Fibroblast of the conjunctiva (primary cell): ENCODE measurements at regions not wholly inside any gene's neighbourhood (a gene's known extent, or its start where the extent isn't known, plus 50 kb on each side); places are given as distances from the start of the nearest gene placed in this dataset.
"Not testable (repeated sequence)": the region's sequence is repeated elsewhere in the genome, so short reads cannot be mapped to it uniquely, and the experiment has no call there.

Source experiments
- DNase-seq: peaks from one replicate; pipeline ENCODE4 v3.0.0-alpha.2; 2010; ENCODE audit warnings: low read depth

DNA sequence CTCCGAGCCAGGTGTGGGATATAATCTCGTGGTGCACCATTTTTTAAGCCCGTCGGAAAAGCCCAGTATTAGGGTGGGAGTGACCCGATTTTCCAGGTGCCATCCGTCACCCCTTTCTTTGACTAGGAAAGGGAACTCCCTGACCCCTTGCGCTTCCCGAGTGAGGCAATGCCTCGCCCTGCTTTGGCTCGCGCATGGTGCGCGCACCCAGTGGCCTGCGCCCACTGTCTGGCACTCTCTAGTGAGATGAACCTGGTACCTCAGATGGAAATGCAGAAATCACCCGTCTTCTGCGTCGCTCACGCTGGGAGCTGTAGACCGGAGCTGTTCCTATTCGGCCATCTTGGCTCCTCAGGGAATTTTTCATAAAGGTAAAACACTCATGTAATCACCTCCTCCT is 63.9 kb downstream of the RWDD3 start:
- DNase-seq, result not testable (repeated sequence)

DNA sequence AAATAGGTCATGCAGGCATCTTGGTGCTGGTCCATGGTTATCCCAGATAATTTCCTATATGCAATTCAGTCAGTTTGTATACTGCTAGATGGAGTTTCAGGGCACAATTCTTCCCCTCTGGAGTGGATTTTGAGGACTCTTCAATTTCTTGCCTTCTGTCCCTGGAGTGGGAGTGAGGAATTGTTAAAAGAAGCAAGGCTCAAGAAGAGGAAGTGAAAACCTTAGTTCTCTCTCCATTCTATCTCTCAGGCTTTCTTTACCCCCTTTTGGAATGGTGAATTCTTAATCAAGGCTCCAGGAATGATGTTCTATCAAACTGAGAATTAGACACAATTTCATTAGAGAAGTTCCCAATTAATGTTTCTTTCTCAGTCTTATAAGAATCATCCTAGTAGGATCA is 67.1 kb downstream of the RWDD3 start:
- no peak for DNase-seq

DNA sequence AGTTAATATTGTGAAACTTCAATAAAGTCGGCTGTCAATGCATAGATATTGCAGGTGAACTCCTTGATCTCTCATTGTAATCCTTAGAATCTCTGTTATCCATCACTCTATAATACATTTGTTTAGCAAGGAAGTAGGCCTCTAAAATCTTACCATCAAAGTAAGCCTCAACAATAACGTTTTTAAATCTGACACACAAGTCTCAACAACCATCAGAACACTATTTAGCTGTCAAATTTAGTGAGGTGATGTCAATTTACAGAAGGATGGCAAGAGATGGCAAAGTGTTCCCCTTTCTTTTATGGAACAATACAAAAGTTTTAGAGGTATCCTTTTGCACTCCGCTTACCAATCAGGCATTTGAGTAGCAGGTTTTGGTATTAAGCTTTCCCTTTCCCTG is 67.6 kb downstream of the RWDD3 start:
- DNase-seq, result no peak

DNA sequence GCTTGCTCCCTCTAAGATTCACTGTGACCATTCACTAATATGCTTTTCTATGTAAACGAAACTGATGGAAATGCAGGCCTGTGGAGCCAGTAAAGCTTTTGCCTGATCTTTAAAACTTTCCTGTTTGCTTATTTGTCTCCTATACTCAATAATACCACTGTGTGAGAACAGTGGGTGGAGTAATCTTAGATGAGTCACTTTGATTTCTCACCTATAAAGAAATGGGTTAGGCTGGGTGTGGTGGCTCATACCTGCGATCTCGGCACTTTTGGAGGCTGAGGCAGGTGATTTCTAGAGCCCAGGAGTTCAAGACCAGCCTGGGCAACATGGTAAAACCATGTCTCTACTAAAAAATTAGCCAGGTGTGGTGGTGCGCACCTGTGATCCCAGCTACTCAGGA is 70.8 kb downstream of the RWDD3 start:
- no peak for DNase-seq

DNA sequence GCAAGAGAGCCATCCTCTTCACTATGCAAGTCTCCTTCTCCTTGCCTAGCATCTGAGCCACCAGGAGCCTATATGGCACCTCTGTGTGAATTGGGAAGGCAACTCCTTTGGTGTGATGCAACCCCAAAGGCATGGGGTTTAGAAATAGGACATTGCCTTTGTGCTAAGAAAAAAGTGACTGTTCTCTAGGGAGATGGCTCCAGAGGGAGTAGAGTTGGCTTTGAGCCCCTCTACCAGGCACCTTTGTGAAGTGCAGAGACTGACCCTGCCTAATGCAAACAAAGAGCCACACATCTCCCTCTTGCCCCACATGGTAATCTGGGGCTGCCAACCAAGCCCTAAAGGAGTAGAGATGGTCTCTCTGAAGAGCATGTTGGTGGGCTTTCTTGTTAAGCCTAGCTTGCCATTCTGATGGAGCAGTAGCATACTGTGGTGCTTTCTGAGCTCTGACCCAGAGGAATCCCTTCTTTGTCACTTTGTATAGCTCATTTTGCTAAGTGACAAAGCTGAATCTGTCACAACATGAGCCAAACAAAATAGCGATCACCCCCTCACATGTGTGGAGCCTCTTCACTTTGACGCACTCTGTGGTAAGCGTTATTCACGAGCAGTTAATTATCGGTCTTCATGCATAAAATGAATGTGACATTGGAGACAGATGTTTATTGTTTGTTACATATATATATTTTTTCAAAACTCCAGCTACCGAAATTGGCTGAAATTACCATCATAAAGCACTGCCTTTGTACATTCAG is 74.4 kb downstream of the RWDD3 start:
- no peak for DNase-seq

DNA sequence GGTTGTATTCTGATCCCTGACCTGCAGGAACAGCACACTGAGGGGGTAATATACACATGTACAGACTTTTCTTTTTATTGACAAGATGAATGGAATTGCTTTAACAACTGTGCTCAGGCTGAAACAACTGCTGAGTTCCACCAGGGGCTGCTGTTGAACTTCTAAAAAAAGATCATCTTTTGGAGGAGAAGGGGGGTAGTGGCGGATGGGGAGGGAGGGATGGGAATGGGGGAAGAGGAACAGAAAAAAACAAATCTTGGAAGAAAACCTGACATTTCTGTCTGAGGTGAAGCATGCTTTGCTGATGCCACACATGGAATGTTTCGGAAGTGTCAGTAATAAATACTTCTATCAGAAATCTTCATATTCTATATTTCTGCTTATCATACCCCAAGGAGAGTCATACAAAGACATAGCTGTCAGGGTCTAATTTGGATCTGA is 75.0 kb downstream of the RWDD3 start:
- DNase-seq, result peak; percentile 13

DNA sequence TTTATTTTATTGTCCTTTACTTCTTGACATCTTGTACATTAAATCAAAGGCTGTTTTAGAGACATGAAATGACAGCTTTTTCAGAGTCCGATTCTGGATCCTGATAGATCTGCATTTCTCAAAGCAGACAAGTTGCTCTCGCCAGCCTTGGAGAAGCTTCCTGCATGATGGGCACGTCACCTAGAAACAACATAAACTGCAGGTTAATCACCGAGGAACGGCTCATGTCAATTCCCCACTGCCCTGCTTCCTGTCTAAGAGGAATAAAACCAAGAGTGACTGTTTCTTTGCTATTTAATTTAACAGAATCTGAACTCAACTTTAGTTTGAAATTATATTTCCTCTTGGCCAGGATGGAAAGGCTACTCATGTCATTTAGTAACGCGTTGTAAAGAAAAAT is 77.0 kb downstream of the RWDD3 start:
- DNase-seq, result no peak

DNA sequence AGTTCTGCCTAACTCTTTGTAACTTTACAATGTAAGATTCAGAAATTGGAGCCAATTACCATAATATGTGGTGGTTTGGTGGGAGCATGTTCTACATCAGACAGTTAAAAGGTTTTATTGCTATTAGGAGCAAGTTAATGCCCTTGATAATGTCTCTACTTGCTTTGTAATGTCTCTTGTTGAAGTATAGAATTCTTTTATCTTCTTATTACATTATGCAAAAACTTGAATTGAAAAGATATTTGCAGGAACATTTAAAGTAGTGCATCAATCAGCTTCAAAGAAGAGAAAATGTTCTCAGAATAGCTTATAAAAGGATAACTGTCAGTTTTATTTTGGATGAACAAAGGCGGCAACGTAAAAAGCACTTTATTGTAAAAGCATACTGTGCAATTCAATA is 77.8 kb downstream of the RWDD3 start:
- no peak for DNase-seq

DNA sequence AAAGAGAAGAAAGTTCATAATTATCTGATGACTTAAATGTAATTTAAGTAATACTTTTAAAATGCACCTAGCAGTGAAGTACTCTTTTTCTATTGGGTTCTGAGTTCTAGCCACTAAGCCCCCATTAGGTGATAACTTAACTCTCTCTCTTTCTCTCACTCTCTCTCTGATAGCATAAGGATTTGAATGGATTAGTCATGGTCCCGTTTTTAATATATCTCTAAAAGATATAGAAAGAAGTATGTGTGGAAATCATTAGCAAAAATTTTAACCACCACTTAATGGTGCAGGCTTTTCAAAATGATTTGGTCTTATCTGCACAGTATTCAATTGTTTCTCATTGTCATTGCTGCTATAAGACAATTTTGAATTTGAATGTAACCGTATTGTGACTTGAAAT is 78.2 kb downstream of the RWDD3 start:
- DNase-seq, result no peak

DNA sequence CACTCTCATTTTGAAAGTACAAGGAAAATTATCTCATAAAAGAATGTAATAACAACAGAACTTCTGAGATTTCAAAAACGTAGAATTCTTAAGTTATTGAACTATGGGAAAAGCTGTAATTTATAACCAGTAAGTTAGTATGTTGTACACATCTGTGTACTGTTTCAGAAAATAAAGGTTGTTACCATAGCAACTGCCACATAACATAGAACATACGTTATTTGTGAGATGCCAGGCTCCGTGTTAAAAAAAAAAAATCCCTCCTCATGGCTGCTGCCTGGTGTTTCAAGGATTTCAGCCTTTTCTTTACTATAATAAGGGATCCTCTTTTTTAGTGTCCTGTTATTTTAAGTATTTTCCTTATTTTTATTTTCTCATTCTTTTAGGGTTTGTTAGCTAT is 79.5 kb downstream of the RWDD3 start:
- DNase-seq, result no peak

DNA sequence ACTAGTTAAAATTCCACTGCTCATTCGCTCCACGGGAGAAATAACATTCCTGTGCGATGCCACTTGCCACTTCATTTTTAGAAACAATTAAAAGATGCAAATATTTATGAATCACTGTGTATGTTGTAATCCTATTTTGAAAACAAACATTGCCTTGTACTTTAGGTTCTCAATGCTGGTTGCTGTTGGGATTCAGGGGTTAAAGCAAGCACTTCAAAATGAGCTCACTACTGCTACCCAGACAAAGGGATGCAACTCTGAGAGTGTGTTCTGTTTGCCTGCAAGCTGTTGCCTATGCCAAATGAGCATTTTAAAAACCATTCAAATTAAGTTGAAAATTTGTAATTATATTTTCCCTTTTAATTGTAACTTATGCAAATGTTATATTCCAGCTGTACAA is 87.5 kb downstream of the RWDD3 start:
- DNase-seq, result no peak

DNA sequence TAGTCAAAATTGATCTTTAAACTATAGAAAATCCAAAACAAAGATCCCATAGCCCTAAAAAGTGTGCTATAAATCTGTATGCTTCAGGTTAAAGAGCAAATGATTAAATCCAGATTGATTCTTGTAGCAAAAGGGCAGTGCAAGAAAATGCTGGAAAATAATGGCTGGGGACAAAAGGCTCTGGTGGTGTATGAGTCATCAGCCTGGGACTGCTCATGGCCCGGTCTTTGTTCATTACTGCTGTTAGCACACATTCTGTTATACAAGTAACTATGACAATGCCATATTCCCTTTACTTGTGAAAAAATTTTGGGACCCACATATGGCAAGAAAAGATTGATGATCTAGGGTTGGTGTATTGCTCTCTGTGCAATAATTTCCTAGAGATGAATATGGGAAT is 89.1 kb downstream of the RWDD3 start:
- no peak for DNase-seq

DNA sequence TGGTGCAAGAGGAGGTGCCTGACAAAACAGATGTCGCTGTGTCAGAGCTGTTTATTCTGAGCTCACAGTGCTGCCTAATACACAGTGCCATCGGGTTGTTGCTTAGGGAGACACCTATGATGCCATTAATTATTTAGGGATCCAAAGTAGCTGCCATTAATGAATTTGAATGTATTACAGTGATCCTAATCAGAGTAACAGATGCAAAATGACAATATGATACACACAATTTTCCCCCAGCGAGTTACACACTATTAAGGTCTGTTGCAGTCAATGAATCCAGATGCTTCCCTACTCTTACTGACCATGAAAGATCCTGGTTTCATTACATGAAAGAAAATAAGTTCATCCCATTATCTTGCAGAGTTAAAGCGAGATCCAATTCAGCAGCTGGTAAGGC is 91.3 kb downstream of the RWDD3 start:
- DNase-seq, result no peak

DNA sequence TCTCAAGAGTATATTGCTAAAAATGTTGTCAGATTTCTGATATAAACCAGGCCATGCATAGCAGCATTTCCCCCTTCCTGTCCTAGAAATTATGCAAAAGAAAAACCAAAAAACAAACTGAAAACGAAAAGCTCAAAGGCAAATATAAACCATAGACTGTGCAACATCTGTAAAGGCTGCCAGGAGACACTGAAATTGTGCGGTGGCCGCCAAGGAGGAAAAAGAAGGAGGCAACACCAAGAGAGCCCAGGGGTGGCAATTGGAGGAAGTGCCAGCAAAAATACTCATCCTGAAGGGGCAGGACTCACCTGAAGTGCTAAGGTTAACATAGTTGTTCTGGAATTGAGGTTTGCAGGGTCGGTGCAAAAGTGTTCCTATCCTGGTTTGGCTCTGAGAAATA is 92.0 kb downstream of the RWDD3 start:
- DNase-seq, result no peak

DNA sequence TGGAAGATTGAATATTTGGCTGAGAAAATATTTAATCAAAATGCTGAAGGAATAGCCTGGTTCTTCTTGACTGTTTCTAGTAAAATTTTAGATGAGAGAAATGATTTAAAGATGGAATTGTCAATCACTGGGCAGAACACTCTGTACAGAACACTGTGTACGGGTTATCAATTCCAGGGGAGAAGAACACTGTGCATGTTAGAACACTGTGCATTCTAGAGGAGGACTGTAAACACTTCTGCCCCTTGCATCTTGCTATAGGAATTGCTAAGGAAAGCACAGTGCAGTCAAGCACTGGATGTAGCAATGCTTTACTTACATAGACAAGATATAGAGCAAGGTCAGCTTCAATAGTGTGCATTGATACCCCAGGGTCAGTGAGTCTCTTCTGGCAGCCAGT is 98.7 kb downstream of the RWDD3 start:
- no peak for DNase-seq

DNA sequence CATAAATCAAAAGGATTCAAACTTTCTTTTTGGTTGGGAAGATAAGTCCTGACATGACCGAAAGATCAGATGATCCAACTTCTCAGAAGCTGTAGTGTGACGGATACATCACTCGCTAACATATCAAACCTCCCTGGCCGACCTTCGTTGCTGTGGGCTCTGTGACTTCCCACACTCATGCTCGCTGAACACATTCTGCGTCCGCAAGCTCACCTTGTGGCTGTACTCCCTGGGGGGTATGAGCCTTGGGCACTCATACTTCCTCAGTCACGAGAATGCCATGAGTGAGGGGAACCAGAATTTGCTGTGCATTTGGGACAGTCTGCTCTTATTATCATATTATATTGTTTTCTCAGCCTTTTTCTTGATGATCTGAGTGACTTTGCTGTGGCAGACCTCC is 105.4 kb downstream of the RWDD3 start:
- no peak for DNase-seq

DNA sequence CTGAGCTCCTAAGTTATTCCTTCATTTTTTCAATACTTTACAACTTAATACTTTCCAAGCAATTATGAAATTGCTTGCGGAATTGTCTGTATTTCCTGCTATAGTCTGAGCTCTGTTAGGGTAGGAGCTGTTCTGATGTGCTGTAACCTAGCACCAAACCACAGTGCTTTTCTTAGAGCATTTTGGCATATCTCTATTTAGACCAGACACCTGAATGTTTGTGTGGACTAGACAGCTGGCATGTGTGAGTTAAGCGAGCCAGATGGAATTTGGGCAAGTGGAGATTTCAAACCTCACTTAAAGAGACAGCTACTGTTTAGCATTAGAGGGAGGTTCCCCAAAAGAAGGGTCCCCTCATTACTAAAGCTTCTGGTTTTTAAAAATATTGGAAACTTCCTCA is 106.1 kb downstream of the RWDD3 start:
- no peak for DNase-seq

DNA sequence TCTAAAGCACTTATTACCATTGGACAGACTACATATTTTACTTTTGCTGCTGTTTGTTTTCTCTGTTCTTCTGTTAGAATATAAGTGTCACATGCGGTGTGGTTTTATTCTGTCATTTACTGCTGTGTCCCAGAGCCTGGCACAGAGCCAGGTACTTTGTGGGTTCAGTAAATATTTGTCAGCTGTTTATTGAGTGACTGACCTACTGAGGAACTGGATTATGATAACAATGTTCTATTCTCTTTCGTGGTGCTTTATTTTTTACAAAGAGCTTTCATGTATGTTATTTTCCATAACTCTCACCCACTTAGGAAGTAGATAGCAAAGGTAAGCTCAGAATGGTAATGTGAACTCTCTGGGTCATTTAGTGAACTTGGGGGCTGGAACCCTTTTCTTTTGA is 118.8 kb downstream of the RWDD3 start:
- no peak for DNase-seq

DNA sequence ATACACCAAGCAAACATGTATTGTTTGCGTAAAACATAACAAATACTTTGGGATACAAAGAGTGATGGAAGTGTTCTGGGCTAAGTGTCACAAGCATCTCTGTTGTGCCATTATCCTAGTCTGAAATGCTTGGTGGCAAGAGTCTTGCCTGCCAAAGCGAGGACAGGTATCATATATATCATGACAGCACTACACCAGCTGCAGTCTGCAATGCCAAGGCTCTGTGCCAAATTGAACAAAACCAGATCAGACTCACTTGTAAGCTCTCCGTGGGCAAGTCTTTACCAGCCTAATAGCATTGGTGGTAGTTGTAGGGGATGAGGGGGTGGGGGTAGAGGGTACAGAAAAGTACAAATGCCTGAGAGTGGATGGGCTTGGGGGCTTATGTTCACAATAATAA is 119.2 kb downstream of the RWDD3 start:
- DNase-seq, result no peak

DNA sequence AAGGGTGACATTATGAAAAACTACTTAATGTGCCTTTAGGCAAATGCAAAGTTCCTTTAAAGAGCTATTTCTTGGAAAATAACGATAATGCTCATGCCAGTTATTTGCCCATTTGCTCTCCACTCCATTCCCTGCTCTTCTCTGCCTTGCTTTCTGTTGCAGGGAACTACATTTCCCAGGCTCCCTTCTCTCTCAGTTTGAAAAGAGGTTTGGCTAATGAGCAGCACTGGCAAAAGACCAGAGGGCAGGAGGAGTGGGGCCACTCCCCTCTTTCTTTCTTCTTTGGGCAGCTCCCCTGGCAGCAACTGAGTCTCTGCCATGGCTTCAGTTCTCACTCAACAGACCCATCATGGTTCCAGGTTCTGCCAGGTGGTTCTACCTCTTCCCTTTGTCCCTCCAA is 130.5 kb downstream of the RWDD3 start:
- no peak for DNase-seq

DNA sequence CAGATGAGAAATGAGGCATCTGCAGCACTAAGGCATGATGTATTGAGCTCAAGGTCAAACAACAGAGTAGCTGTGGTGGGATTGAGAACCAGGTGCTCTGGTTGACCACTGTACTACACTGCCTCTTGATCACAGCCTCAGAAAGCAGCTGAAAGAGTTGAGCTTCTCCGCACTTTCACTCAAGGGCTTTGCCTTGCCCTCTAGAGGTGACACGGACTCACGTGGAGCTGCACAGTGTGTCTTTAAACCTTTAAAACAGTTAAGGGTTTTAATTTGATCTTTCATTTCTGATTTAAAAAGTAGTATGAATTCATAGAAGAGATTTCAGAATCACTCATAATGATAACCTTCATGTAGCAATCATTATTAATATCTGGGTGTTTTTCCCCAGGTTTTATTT is 132.5 kb downstream of the RWDD3 start:
- DNase-seq, result no peak

DNA sequence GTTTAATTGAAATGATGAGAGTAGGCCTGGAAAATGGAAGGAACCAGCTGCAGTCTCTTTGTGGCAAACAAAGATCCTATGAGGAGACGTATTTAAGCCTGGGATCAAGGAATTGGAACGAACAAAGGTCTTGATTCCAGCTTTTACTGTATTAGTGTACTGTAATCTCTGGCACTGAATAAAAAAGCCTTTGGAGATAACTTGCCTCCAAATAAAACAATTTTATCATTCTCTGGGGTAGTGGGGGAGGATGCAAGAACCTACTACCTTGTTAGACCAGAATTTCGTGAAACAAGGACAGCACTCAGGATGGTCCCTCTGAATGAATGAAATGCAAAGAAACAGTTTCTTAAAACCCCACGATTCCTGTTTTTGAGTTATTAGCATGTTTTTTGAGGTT is 134.2 kb downstream of the RWDD3 start:
- DNase-seq, result no peak

DNA sequence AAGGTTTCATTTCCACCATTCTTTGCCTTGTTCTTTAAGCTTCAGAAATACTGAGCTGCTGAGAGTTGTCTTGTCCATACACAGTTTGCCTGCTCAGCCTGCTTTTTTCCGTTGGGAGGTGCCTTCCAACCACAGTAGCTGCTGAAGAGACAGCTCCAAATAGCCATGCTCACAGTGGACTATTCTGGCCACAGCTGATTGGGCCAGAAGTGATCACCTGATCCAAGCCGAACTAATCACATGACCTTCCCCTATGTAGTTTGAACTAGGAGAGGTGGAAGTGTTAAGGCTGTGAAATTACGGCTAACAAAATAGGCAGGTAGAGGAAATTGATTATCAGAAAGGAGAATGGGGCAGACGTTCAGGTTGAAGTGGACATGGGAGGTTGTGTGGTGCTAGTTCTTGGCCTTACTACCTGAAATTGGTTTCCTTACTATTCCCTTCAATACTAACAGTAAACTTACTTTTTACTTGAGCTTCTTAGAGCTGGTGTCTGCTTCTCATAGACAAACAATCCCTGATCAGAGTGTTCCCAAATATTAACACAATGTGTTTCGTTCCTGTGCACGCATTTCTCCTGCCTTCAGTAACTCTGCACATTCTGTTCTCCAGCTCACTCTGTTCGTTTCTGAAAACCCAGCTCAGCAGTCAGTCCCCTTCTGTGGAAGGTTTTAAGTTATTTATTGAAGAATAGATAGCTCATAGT is 136.1 kb downstream of the RWDD3 start:
- no peak for DNase-seq
